Left lobe of liver (tissue), 2 donors: ENCODE measurements at regions not wholly inside any gene's neighbourhood (a gene's known extent, or its start where the extent isn't known, plus 50 kb on each side); places are given as distances from the start of the nearest gene placed in this dataset.

Source experiments
- ATAC-seq: fragments of 200-7000 bp; cut with Tn5 transposase; one replicate; pipeline ENCODE4 v1.9.1; 2020; ENCODE audit warnings: mild to moderate bottlenecking, moderate library complexity
- DNase-seq: peaks from one replicate; pipeline ENCODE4 v3.0.0-alpha.2; 2020; ENCODE audit warnings: low spot score
- donor health status: DM: no; HTN: no; CAD: no; lungs with moderate emphysema.
- donor health status: DM: no; HTN: yes; CAD: no.

GRCh38 chr1:172973424-172973823 lies 77.3 kb downstream of the TNFSF18 start:
- ATAC-seq (peak; percentile 6), DNase-seq (no peak)

GRCh38 chr1:172976222-172977041 lies 74.3 kb downstream of the TNFSF18 start:
- DNase-seq (peak; percentile 73), ATAC-seq (peak; percentile 92)

GRCh38 chr1:172977296-172978017 lies 73.3 kb downstream of the TNFSF18 start:
- DNase-seq: no peak
- ATAC-seq: no peak

- ATAC-seq: no peak
- DNase-seq: no peak
Observed at GRCh38 chr1:172978595-172978994, 72.1 kb downstream of the TNFSF18 start.

- ATAC-seq: no peak
Observed at GRCh38 chr1:172979828-172980227, 70.9 kb downstream of the TNFSF18 start.

GRCh38 chr1:172980456-172980855 lies 70.3 kb downstream of the TNFSF18 start:
- DNase-seq (no peak), ATAC-seq (no peak)

More at GRCh38 chr1:172979828-172980227, 70.9 kb downstream of the TNFSF18 start:
- DNase-seq: no peak

- ATAC-seq (no peak), DNase-seq (no peak)
Observed at GRCh38 chr1:172980971-172981370, 69.8 kb downstream of the TNFSF18 start.
